Stimulated activated naive CD4-positive, alpha-beta T cell (primary cell): ENCODE measurements at regions not wholly inside any gene's neighbourhood (a gene's known extent, or its start where the extent isn't known, plus 50 kb on each side); places are given as distances from the start of the nearest gene placed in this dataset.

ENCODE experiments used
- DNase-seq, 6 experiments: peaks; one replicate each; lab custom pipeline; 2025; lab: John Stamatoyannopoulos, UW

DNA sequence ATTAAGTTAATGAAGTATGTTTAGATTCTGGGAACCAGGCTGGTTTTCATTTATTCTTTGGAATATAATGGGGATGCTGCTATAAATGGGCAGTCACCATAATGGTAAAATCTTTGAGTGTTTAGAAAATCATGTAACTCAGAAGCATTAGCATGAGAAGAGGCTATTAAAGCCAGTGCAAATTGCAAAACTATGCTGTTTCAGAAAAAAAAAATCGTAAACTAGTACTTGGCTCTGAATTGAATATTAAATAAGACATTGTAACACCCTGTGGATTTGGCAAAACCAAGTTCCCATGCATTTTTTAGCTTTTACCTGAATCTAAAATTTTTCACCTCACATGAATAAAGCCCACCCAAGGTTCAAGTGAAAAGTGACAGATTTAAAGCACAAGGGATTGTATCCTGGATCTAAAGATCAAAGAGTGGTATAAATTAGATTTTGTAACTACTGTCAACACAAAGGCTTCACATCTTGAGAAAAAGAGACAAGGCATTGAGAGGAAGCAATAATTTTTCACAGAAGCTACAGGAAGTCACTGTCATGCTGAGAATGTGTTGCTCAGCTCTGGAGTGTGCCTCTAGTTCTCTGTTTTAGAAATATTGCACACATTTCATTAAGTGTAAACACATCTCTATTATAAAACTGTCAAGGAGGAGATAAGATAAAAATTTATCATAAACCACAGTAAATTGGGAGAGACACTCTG, 142.2 kb downstream of the ABCA8 start:
- no peak for DNase-seq

DNA sequence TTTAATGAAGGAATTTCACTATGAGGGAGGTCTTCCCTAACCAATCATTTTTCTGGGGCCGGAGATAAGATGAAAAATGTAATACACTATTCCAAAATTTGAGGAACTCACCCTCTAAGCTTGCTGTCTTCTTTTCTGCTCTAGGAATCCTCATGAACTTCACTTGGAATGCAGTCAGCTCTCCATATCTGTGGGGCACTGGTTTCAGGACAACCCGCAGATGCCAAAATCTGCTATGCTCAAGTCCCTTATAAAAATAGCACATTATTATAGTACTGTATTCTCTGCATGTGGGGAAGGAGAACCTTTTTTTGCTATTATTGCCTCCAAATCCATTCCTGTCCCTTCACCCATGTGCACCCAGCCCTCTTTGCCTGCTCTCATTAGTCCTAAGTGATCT, 146.0 kb downstream of the ABCA8 start:
- no peak for DNase-seq

DNA sequence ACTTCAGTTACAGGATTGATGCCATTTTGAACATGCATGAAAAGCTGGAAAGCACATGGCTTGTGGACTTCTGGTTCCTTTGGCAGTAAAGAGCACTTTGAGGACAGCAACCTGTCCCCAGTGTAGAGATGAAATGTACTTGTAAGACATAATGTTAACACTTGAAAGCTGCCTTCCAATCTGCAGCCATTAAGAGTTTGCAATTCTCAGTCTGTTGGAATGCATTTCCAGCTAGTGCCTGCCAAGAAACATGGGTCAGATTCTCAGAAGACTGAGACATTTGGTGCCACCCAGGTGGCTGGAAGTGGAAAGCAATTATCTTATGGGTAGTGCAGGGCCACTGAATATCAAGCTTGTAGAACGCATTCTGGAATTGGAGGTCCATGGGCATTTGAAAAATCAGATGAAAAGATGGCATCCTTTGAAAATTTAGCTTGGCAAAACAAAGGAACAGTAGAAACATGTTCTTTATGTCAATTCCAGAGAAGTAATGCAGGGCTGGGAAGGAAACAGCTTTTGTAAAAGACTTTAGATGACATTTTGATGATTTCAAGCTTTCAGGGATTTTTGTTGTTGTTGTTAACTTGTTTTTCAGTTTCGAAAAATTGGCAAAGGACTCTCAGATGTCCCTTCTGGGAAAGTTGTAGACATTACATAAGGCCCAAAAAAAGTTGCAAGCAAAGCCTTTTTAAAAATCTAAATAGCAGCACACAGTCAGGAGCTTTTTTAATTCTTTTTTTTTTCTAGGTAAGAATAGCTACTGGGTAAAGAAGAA, 147.0 kb downstream of the ABCA8 start:
- no peak for DNase-seq

DNA sequence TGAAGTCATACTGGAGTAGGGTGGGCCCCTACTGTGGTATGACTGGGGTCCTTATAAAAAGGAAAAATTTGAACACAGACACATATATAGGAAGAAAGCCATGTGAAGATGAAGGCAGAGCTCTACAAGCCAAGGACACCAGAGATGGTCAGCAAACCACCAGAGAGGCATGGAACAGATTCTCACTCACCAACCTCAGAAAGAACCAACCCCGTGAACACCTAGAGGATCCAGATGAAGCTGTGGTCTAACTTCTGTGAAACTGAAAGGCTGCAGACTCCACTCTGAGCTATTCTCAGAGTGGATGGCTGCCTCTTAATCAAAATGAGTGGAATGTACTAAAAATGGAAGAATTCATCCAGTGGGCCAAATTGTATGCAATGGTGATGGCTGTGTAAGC, 149.6 kb downstream of the ABCA8 start:
- no peak for DNase-seq

DNA sequence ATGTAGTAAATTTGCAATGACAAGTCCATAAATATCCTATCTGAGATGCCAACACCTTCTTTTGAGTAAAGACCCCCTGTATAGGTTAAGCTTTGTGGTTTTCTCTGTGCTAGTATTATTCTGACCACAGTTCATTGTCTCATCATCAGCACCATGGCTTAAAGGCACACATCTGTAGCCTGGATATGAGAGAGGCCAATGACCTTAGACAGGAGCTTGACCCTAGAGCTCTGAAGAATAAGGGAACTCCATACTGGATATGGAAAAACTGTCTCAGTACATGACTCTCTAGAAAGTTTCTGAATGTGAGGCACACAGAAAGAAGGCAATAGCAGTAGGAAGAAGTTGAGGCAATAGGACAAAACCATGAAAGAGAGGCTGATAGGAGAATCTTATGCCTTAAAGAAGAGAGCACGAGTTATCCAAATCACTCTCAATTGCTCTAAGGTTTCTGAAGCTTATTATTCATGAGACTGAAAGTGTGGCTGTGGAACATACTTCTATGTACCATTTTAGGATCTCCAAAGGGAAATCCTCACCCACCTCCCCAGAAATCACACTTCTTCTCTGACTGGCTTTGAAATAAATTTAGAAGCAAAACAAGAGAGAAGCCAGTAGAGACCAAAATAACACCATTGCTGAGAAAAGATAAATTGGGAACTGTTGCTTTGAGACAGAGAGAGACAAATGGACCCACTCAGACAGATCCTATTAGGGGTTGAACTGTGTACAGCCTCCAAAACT, 150.2 kb downstream of the ABCA8 start:
- no peak for DNase-seq

DNA sequence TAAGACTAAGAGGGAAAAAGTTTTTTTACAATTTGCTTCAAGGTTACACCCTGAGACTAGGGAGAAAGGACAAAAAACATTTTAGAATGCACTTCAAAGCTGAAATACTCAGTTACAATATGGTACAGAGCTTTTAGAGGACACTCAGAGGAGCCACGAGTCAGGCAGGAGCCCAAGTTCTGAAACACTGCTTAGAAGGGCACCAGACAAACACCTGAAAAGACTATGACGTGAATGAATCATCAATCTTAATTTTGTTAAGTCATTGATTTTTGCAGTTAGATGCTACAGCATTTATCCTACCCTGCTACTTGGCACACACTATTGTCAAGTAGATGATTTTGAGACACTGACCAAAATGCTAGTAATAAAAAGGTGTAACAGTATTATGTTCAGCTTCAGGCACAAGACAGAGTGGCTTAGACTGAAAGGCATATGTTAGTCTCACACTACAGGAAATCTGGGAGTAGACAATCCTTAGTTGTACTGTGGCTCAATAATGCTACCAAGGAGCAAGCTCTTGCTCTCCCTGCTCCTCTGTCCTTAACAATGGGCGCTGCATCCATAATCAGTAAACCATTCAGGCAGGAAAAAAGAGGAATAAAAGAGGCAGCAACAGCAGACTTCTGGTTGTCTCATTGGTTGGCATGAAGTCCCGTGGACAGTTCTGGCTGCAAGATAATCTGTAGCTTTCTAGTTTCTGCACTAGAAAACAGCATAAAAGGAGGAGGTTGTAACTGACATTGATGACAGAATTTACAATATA, 151.8 kb downstream of the ABCA8 start:
- DNase-seq = no peak

DNA sequence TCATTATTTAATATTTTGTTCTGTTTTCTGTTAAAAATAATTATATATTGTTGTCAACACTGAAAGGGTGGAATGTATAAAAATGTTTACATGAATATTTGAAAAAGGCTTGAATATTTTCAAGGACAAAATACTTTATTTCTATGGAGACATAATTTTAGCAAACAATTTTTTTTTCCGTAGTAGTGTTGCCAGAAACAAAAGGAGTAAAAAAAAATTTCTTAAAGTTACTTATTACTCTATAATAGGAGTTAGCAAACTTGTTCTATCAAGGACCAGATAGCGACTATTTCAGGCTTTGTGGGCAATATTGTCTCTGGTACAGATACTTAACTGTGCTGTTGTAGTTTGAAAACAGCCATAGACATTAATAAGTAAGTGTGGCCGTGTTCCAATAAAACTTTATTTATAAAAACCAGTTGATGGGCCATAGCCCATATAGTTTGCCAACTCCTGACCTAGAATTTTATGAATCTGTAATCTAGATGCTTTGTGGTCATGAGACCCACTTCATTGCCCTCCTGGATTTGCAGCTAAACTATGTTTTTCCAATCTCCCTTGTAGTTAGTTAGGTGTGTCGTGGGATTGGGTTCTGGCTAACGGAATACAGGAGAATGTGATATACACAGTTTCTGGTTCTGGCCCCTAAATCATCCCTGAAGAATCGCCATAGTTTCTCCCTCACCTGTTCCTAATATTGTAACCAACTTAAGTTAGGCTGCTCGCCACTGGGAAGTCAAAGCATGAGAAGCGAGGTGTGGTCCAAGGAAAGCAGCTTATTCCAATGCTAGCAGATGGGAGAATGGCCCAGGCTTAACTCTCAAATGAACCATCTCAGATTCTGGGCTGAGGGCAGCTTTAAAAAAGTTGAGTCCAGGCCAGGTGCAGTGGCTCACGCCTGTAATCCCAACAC, 153.6 kb downstream of the ABCA8 start:
- no peak for DNase-seq

DNA sequence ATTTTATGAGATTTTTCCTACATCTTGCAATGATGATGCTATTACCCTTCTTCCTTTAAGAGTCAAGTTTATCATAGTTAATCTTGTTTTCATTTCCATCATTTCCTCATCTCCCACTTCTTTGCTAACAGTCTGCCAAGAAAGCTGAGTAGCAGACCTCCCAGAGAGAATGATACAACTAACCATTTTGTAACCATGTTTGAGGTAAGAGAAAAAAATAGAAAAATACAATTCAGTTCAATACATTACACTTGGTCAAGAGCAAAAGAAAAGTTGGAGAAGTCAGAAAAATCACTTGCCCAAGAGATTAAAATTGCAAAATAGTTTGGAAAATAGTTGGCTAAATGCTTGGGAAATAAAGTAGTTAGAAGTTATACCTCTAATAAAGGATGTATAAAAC, 154.4 kb downstream of the ABCA8 start:
- DNase-seq = no peak

DNA sequence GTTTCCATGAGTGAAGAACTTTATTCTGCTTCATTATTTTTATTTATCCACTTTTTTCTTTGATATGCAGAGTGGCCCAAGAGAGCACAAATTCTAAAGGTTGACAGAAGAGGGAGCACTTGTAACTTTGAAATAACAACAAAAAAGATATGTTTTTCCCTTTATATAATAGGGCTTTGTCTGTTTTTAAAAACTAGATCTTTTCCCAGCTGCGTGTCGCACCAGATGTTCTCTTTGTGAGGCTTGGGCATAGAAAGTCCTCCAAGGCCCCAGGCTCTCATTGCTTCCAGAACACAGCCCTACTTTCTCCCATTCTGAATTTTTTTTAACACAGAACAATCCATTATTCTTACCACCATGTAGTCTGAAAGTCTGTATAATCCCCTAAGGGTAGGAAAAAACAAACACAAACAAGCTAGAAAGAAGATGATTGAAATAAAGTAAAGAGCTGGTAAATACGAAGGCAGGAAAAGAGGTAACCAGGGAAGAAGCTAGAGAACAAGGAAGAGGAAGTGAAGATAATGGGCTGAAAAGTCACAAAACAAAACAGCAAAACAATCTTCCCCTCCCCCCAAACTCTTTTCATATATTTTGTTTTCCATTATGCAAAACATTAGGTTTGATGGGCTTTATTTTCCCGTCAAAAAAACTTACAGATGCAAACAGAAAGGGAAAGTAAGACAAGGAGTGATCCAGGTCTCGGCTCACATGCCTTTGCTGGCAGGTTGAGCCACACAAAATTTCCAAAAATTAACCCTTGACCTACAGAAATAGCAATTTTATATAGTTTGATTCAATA, 160.4 kb downstream of the ABCA8 start:
- DNase-seq = no peak

DNA sequence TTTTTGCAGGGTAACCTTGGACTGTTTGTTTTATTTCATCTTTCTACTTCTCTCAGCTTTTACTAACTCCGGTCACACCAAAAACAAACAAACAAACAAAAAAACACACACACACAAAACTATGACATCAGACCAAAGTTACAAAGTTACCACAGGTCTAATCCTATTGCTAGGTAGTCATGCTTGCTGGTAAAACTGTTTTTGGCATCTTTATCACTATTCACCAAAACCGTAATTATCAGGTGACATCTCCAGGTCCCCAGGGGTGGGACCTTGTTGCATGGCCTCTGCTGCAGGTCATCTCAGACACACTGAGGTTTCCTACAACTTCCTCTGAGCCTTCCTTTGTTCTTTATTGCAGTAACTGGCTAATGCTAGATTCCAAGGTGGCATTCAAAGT, 162.3 kb downstream of the ABCA8 start:
- no peak for DNase-seq

DNA sequence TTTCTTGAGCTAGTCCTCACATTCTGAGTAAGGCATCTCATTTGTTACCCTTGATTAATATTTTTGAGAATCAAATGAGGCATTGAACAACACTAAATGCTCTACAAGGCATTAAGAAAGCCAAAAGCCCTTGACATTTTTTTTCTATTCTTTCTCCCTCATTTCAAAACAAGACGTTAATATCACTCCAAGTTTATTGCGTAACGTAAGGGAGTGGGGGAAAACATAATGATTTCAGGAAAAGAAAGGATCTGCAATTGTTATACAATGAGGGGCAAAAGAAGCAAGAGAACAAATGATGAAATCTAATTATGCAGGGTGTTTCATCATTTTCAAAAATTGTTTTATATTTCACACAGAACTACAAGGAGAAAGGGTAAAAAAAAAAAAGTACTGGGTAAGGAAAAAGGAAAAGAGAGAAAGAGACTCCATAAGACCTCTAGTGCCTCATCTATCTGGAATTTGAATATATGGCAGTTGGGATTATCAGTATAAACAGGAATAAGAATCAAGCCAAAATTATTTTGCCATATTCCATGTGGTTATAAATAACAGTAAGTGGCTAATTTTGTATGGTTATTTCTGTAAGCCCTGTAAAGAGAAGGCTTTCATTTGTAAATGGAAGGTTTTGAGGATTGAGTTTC, 163.0 kb downstream of the ABCA8 start:
- no peak for DNase-seq

DNA sequence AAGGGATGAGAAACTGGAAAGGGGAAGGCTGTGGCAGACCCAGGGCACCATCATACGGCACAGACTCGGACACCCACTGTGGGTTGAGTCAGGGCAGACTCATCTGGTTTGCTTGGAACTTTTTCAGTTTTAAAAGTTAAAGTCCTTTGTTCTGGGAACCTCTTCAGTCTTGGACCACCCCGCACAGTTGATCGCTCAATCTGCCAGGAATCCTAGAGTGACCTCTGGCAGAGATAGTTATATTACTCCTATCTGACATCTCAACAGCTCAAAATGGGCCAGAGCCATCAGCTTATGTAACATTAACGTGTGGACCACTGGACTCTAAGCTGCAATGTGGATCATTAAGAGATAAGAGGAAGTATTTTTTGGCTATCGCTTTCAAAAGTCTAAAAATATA, 164.3 kb downstream of the ABCA8 start:
- no peak for DNase-seq

DNA sequence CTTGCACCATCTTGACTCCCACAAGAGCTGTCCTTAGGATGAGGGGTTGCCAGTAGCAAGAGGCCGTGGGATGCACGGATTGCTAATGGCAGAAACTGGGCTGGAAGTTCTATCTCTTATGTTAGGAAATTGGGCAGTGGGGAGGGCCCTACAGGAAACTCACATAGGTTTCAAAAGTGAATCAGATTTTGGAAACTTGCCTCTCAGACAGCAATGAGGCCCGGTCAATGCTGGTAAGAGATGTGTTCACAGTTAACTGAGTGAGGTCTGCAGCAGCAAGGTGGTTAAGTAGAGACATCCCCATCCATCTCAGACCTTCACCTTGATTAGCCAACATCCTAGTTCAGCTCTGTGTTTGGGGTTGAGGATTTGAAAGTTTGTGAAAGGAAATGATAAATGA, 164.7 kb downstream of the ABCA8 start:
- no peak for DNase-seq

DNA sequence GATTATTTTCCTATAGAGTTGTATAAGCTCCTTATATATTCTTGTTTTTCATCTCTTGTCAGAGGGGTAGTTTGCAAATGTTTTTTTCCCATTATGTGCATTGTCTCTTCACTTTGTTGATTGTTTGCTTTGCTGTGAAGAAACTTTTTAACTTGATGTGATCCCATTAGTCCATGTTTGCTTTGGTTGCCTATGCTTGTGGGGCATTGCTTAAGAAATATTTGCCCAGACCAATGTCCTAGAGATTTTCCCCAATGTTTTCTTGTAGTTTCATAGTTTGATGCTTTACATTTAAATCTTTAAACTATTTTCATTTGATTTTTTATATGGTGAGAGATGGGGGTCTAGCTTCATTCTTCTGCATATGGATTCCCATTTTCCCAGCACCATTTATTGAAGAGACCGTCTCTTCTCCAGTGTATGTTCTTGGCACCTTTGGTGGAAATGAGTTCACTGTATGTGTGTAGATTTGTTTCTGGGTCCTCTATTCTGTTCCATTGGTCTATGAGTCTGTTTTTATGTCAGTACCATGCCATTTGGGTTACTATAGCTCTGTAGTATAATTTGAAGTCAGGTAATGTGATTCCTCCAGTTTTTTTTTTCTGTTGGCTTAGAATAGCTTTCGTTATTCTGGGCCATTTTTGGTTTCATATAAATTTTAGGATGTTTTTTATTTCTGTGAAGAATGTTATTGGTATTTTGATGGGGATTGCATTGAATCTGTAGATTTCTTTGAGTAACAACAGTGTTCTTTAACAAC, 165.8 kb downstream of the ABCA8 start:
- no peak for DNase-seq

DNA sequence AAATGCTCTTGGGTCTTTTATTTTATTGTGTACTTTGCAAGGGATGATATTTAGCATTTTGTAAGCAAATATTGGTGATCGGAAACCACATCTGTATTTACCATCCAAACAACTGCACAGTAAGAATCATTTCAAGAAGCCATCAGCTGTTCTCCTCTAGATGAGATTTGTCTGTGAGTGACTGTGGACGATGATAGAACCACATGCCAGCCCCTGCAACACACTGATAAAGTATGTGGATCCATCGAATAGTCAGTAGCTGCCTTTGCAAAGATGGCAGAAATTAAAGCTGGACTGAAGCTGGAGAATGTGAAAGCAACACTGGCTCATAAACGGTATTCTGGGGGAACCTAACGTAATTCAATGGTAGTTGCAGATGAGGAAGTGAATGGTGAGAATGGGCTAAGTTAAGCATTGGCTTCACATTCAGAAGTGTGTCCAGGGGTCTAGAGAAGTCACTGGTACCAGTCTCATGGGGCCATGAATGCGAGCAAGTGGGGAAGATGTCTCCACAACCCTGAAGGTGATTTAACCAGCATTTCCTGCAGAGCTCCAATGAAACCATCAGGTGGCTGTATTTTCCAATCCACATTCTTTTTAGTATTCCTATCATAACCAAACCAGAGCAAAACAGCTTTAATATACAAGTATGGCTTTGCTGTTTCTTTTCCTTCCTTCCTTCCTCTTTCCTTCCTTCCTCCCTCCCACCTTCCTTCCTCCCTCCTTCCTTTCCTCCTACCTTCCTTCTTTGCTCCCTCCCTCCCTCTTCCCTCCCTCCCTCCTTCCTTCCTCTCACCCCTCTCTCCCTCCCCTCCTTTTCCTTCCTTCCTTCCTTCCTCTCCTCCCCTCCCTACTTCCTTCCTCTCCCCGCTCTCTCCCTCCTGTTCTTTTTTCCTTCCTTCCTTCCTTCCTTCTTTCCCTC, 169.4 kb downstream of the ABCA8 start:
- no peak for DNase-seq

DNA sequence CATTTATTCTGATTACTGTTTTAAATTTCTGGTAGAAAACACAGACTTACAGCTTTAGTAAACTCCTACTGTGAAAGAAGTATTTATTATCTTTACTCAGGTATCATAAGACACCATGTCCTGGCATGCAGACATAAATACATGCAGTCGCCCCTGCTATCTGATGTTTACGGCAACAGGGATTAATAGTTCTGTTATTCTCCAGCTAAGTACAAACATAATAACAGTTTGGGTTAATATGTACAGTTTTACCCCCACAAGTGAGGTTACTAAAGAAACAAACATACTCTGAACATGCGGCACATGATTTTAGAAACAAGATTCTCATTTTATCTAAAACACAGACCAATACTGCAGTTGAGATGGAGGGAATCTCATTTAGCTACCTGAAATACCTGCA, 170.8 kb downstream of the ABCA8 start:
- no peak for DNase-seq

DNA sequence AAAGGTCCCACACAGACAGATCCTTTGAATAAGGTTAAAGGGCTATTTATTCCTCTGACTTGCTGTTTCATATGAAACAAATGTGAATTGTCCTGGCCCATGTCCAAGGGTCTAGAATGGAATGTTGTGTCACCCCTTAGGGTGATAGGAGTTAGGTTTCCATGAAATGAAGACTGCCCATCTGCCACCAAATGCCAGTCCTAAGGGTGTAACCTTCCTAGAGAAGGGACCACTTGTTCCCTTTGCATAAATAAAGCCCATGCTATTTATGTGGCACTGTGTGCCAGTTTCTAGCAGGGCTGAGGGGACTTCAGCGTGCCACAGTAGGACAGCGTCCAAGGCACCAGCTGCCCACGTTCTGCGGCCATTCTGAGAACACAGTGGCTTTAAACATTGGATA, 171.3 kb downstream of the ABCA8 start:
- DNase-seq = no peak

DNA sequence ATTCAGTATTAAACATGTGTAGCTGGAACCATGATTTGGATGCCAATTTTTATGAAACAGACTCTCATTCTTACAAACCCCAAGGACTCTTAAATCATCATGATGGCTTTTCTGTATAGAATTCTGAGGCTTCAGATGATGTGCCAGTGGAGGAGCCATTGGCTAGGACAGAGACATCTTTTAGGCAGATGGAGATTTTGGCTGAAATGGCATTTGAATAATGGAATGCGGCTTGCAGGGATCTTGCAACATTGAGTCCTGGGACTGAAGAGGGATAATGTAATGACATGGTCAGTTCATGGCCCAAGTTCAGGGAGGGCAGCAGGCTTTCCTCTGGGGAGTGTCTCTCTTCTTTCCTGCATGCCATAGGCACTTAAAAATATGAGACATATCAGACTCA, 172.4 kb downstream of the ABCA8 start:
- no peak for DNase-seq
